ENCODE measurements at regions not wholly inside any gene's neighbourhood (a gene's known extent, or its start where the extent isn't known, plus 50 kb on each side); places are given as distances from the start of the nearest gene placed in this dataset.

- H3K9me3 Mint-ChIP-seq: no peaks in the 10 kb centered on the region
- intact Hi-C loops (cut with micrococcal nuclease): no loop called here
- H3K4me1 Mint-ChIP-seq (ENCODE audit: low read depth): no peaks in the 10 kb centered on the region
- H3K36me3 Mint-ChIP-seq (ENCODE audit: low read depth): no peaks in the 10 kb centered on the region
- no peak overlapping the region for H3K27ac Mint-ChIP-seq
- H3K27me3 Mint-ChIP-seq (ENCODE audit: low read depth): no peaks in the 10 kb centered on the region
- no peak overlapping the region for H3K4me3 Mint-ChIP-seq (ENCODE audit: low read depth)
- no peak for DNase-seq (ENCODE audit: low spot score)
Observed at GRCh38 chr2:6308986-6309385, 556.7 kb downstream of the CMPK2 start.

DNA sequence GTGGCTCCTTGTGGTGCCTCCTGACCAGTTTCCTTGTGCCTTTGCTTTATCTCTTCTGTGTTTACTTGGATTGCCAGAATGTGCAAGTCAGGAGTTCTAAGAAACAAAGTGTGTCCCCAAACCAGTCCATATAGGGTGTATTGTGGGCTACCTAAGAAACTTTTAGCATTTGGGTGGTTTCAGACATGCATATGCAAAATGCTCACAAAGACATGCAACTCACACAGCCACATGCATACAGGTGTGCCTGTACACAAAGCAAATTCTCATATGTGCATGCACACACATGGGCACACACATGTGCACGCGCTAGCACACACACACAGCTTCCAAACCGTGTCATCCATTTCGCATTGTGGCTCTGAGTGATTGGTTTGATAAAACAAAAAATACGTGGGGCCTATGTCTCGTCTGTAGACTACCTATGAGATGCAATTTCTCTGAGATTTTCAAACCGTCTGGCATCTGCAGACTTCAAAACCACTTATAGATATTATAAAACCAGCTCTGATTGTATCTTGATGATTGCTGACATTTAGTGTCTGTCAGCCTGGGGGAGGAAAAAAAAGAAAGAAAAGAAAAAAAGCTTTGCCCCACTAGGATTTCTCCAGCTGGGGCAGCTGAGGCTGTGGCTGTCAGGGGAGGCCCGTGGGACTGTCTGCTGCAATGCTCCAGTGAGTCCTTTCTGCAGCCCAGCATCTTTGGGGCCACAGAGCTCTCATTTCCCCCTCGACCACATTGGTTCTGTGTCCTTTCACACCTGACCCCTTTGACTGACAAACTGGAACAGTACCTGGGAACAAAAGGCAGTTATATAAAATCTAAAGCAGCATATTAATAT lies 556.1 kb downstream of the CMPK2 start:
- Mint-ChIP-seq H3K27me3 (ENCODE audit: low read depth) (no peaks in the 10 kb centered on the region), H3K27ac (no peak overlapping the region), H3K36me3 (ENCODE audit: low read depth) (no peaks in the 10 kb centered on the region), H3K9me3 (no peaks in the 10 kb centered on the region), H3K4me3 (ENCODE audit: low read depth) (no peak overlapping the region), H3K4me1 (ENCODE audit: low read depth) (no peaks in the 10 kb centered on the region)
- DNase-seq (ENCODE audit: low spot score): no peak
- intact Hi-C loops (cut with micrococcal nuclease): no loop called here

- no peaks in the 10 kb centered on the region for H3K27me3 Mint-ChIP-seq (ENCODE audit: low read depth)
- no peak for DNase-seq (ENCODE audit: low spot score)
- no peaks in the 10 kb centered on the region for H3K36me3 Mint-ChIP-seq (ENCODE audit: low read depth)
- H3K4me1 Mint-ChIP-seq (ENCODE audit: low read depth): no peaks in the 10 kb centered on the region
- intact Hi-C loops (cut with micrococcal nuclease): no loop called here
- H3K4me3 Mint-ChIP-seq (ENCODE audit: low read depth): no peak overlapping the region
- no peaks in the 10 kb centered on the region for H3K9me3 Mint-ChIP-seq
- H3K27ac Mint-ChIP-seq: no peak overlapping the region
Observed at GRCh38 chr2:6310256-6311215, 555.2 kb downstream of the CMPK2 start.

- no peak overlapping the region for H3K27ac Mint-ChIP-seq
- no peaks in the 10 kb centered on the region for H3K9me3 Mint-ChIP-seq
- no peaks in the 10 kb centered on the region for H3K4me1 Mint-ChIP-seq (ENCODE audit: low read depth)
- H3K27me3 Mint-ChIP-seq (ENCODE audit: low read depth): no peaks in the 10 kb centered on the region
- DNase-seq (ENCODE audit: low spot score): no peak
- intact Hi-C loops (cut with micrococcal nuclease): no loop called here
- no peaks in the 10 kb centered on the region for H3K36me3 Mint-ChIP-seq (ENCODE audit: low read depth)
- H3K4me3 Mint-ChIP-seq (ENCODE audit: low read depth): no peak overlapping the region
Observed at GRCh38 chr2:6312367-6312766, 553.3 kb downstream of the CMPK2 start.

- intact Hi-C loops (cut with micrococcal nuclease): no loop called here
- Mint-ChIP-seq H3K4me3 (ENCODE audit: low read depth) (no peak overlapping the region), H3K27me3 (ENCODE audit: low read depth) (no peaks in the 10 kb centered on the region), H3K9me3 (peaks cover 4% of the 10 kb centered on the region), H3K27ac (no peak overlapping the region), H3K4me1 (ENCODE audit: low read depth) (no peaks in the 10 kb centered on the region), H3K36me3 (ENCODE audit: low read depth) (no peaks in the 10 kb centered on the region)
- no peak for DNase-seq (ENCODE audit: low spot score)
Observed at GRCh38 chr2:6314218-6314960, 551.3 kb downstream of the CMPK2 start.

- peaks cover 12% of the 10 kb centered on the region for H3K9me3 Mint-ChIP-seq
- no peaks in the 10 kb centered on the region for H3K4me1 Mint-ChIP-seq (ENCODE audit: low read depth)
- no peaks in the 10 kb centered on the region for H3K27me3 Mint-ChIP-seq (ENCODE audit: low read depth)
- no peak for DNase-seq (ENCODE audit: low spot score)
- H3K27ac Mint-ChIP-seq: no peak overlapping the region
- H3K36me3 Mint-ChIP-seq (ENCODE audit: low read depth): no peaks in the 10 kb centered on the region
- H3K4me3 Mint-ChIP-seq (ENCODE audit: low read depth): no peak overlapping the region
- intact Hi-C loops (cut with micrococcal nuclease): no loop called here
Observed at GRCh38 chr2:6325616-6326015, 540.1 kb downstream of the CMPK2 start.

DNA sequence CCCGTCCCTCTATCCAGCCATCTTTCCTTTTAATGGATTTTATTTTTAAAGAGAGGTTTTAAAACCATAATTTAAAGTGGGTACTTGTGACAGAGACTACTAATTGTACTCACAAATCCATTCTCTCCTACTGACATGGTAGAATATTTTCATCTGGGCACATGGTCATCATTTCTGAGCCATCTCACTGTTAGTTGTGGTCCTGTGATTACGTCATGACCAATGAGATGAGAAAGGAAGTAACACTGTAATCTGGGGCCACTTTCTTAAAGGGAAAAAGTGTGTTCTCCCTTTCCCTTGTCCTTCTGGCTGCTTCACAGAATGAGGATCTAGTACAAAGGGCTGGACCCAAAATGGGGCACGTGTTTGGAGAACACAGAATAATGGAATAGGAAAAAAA lies 538.7 kb downstream of the CMPK2 start:
- Mint-ChIP-seq H3K27me3 (ENCODE audit: low read depth) (no peaks in the 10 kb centered on the region), H3K36me3 (ENCODE audit: low read depth) (no peaks in the 10 kb centered on the region), H3K4me1 (ENCODE audit: low read depth) (no peaks in the 10 kb centered on the region), H3K9me3 (peaks cover 14% of the 10 kb centered on the region), H3K27ac (no peak overlapping the region), H3K4me3 (ENCODE audit: low read depth) (no peak overlapping the region)
- DNase-seq (ENCODE audit: low spot score): no peak
- intact Hi-C loops (cut with micrococcal nuclease): no loop called here

- H3K27ac Mint-ChIP-seq: no peak overlapping the region
- no peaks in the 10 kb centered on the region for H3K4me1 Mint-ChIP-seq (ENCODE audit: low read depth)
- H3K4me3 Mint-ChIP-seq (ENCODE audit: low read depth): no peak overlapping the region
- H3K27me3 Mint-ChIP-seq (ENCODE audit: low read depth): no peaks in the 10 kb centered on the region
- intact Hi-C loops (cut with micrococcal nuclease): no loop called here
- no peaks in the 10 kb centered on the region for H3K36me3 Mint-ChIP-seq (ENCODE audit: low read depth)
- H3K9me3 Mint-ChIP-seq: peaks cover 4% of the 10 kb centered on the region
- DNase-seq (ENCODE audit: low spot score): no peak
Observed at GRCh38 chr2:6336752-6337471, 528.8 kb downstream of the CMPK2 start.

GRCh38 chr2:6337472-6337820 lies 528.3 kb downstream of the CMPK2 start:
- no peaks in the 10 kb centered on the region for H3K9me3 Mint-ChIP-seq
- intact Hi-C loops (cut with micrococcal nuclease): no loop called here
- H3K4me3 Mint-ChIP-seq (ENCODE audit: low read depth): no peak overlapping the region

DNA sequence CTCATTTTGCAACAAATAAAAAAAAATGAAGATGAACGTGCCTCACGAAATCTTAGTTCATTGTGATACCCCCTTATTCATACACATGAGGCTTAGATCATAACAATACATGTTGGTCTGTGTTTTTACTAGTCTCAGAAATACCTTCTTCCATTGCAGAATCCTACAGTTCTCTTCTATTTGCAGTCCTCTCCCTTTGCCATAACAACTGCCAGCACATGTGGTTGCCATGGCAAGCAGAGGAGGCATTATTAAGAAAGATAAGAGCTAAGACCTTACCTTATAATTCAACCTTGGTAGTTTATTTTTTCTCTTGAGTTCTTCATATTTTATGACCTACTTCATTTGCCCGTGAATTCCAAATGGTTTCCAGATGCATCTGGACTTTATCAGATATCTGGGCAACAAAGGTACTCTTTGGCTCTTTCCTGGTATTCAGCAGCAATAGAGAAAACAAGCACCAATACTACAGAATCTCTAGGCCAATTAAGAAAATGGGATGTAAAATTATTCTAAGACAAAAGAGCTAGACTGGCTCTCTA lies 524.0 kb downstream of the CMPK2 start:
- no peak for DNase-seq (ENCODE audit: low spot score)
- no peak overlapping the region for H3K4me3 Mint-ChIP-seq (ENCODE audit: low read depth)
- no peaks in the 10 kb centered on the region for H3K9me3 Mint-ChIP-seq
- intact Hi-C loops (cut with micrococcal nuclease): no loop called here
- H3K27me3 Mint-ChIP-seq (ENCODE audit: low read depth): no peaks in the 10 kb centered on the region
- no peaks in the 10 kb centered on the region for H3K4me1 Mint-ChIP-seq (ENCODE audit: low read depth)
- H3K36me3 Mint-ChIP-seq (ENCODE audit: low read depth): no peaks in the 10 kb centered on the region
- no peak overlapping the region for H3K27ac Mint-ChIP-seq

More at GRCh38 chr2:6337472-6337820, 528.3 kb downstream of the CMPK2 start:
- H3K27ac Mint-ChIP-seq: no peak overlapping the region
- no peaks in the 10 kb centered on the region for H3K27me3 Mint-ChIP-seq (ENCODE audit: low read depth)
- DNase-seq (ENCODE audit: low spot score): no peak
- no peaks in the 10 kb centered on the region for H3K4me1 Mint-ChIP-seq (ENCODE audit: low read depth)
- H3K36me3 Mint-ChIP-seq (ENCODE audit: low read depth): no peaks in the 10 kb centered on the region

GRCh38 chr2:6342273-6342920 lies 523.3 kb downstream of the CMPK2 start:
- Mint-ChIP-seq H3K4me3 (ENCODE audit: low read depth) (no peak overlapping the region), H3K27me3 (ENCODE audit: low read depth) (no peaks in the 10 kb centered on the region), H3K4me1 (ENCODE audit: low read depth) (no peaks in the 10 kb centered on the region), H3K27ac (no peak overlapping the region), H3K9me3 (no peaks in the 10 kb centered on the region), H3K36me3 (ENCODE audit: low read depth) (no peaks in the 10 kb centered on the region)
- DNase-seq (ENCODE audit: low spot score): no peak
- intact Hi-C loops (cut with micrococcal nuclease): no loop called here

- intact Hi-C loops (cut with micrococcal nuclease): no loop called here
- no peaks in the 10 kb centered on the region for H3K9me3 Mint-ChIP-seq
Observed at GRCh38 chr2:6343076-6343475, 522.6 kb downstream of the CMPK2 start.

More at GRCh38 chr2:6343076-6343475, 522.6 kb downstream of the CMPK2 start:
- Mint-ChIP-seq H3K4me1 (ENCODE audit: low read depth) (no peaks in the 10 kb centered on the region), H3K36me3 (ENCODE audit: low read depth) (no peaks in the 10 kb centered on the region), H3K4me3 (ENCODE audit: low read depth) (no peak overlapping the region), H3K27me3 (ENCODE audit: low read depth) (no peaks in the 10 kb centered on the region), H3K27ac (no peak overlapping the region)
- no peak for DNase-seq (ENCODE audit: low spot score)
